ENCODE measurements at regions not wholly inside any gene's neighbourhood (a gene's known extent, or its start where the extent isn't known, plus 50 kb on each side); places are given as distances from the start of the nearest gene placed in this dataset.
"Not testable (repeated sequence)": the region's sequence is repeated elsewhere in the genome, so short reads cannot be mapped to it uniquely, and the experiment has no call there.

- DNase-seq, result no peak
Observed at GRCh38 chrX:1009771-1010170, 202.7 kb downstream of the CRLF2 start.

GRCh38 chrX:1006156-1006730 lies 206.2 kb downstream of the CRLF2 start:
- no peak for DNase-seq

- no peak for DNase-seq
Observed at GRCh38 chrX:1002611-1003010, 209.8 kb downstream of the CRLF2 start.

GRCh38 chrX:997631-998137 lies 214.8 kb downstream of the CRLF2 start:
- no peak for DNase-seq

GRCh38 chrX:994780-995179 lies 217.7 kb downstream of the CRLF2 start:
- no peak for DNase-seq

- peak; percentile 38 for DNase-seq
Observed at GRCh38 chrX:989959-990510, 222.4 kb downstream of the CRLF2 start.

GRCh38 chrX:988530-988929 lies 223.9 kb downstream of the CRLF2 start:
- DNase-seq, result not testable (repeated sequence)

- DNase-seq, result no peak
Observed at GRCh38 chrX:981791-982626, 230.4 kb downstream of the CRLF2 start.

- DNase-seq, result no peak
Observed at GRCh38 chrX:980587-981235, 231.7 kb downstream of the CRLF2 start.

- not testable (repeated sequence) for DNase-seq
Observed at GRCh38 chrX:979127-979526, 233.3 kb downstream of the CRLF2 start.

- no peak for DNase-seq
Observed at GRCh38 chrX:973010-973632, 239.3 kb downstream of the CRLF2 start.

- no peak for DNase-seq
Observed at GRCh38 chrX:968148-968965, 244.1 kb downstream of the CRLF2 start.

- DNase-seq, result no peak
Observed at GRCh38 chrX:966396-967070, 245.9 kb downstream of the CRLF2 start.

- no peak for DNase-seq
Observed at GRCh38 chrX:964831-965416, 247.5 kb downstream of the CRLF2 start.

GRCh38 chrX:960821-961220 lies 251.6 kb downstream of the CRLF2 start:
- no peak for DNase-seq

- no peak for DNase-seq
Observed at GRCh38 chrX:959595-959994, 252.9 kb downstream of the CRLF2 start.

GRCh38 chrX:955168-955781 lies 257.2 kb downstream of the CRLF2 start:
- not testable (repeated sequence) for DNase-seq

- no peak for DNase-seq
Observed at GRCh38 chrX:953879-954482, 258.5 kb downstream of the CRLF2 start.

- no peak for DNase-seq
Observed at GRCh38 chrX:952816-953215, 259.6 kb downstream of the CRLF2 start.

- DNase-seq, result not testable (repeated sequence)
Observed at GRCh38 chrX:947262-947661, 265.2 kb downstream of the CRLF2 start.
